CD4-positive, alpha-beta T cell treated with Interleukin-15 for 4 hours (primary cell): ENCODE measurements at regions not wholly inside any gene's neighbourhood (a gene's known extent, or its start where the extent isn't known, plus 50 kb on each side); places are given as distances from the start of the nearest gene placed in this dataset.
"Not testable (repeated sequence)": the region's sequence is repeated elsewhere in the genome, so short reads cannot be mapped to it uniquely, and the experiment has no call there.

Experiments
- DNase-seq: peaks from one replicate; pipeline ENCODE4 v3.0.0-alpha.2; 2020; ENCODE audit warnings: low spot score

GRCh38 chr5:14942212-14942611 is 70.6 kb upstream of the ANKH start:
- no peak for DNase-seq

DNA sequence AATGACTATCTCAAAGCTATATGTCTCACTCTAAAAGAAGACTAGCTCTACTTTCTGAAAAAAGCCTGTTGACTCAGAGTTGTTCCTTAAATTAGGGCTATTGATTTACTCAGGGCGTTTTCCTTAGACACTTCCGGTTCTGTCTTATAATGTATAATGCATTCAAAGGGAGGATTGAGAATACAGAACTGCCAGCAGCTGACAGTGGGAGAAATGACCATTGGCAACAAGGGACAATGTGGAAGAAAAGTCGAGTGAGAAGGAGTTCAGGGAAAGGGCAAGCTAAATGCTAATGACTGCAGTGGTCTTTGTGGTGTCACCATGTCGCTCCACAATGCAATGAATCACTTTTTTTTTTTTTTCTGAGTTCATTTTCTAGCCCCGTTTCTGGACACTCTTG is 65.7 kb upstream of the ANKH start:
- DNase-seq, result no peak

- no peak for DNase-seq
Observed at GRCh38 chr5:14936588-14936987, 65.0 kb upstream of the ANKH start.

GRCh38 chr5:14935341-14935740 is 63.8 kb upstream of the ANKH start:
- DNase-seq, result no peak

DNA sequence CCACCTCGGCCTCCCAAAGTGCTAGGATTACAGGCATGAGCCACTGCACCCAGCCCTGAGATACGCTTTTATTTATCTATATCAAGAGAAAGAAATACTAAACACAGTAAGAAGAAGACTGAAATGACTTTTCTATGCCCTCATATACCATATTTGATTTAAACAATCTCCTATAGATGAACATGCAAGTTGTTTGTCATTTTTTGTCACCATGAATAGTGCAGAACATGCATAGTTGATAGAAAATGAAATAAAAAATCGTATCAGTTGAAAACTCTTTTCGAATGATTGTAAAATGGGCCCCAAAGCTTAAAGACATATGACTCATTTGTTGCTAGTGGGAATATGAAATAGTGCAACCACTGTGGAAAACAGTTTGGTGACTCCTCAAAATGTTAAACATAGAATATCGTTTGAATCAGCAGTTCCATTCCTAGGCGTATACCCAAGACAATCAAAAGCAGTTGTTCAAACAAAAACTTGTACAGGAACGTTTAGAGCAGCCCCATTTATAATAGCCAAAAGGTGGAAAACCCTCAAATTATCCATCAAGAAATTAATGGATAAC is 61.4 kb upstream of the ANKH start:
- DNase-seq, result no peak

DNA sequence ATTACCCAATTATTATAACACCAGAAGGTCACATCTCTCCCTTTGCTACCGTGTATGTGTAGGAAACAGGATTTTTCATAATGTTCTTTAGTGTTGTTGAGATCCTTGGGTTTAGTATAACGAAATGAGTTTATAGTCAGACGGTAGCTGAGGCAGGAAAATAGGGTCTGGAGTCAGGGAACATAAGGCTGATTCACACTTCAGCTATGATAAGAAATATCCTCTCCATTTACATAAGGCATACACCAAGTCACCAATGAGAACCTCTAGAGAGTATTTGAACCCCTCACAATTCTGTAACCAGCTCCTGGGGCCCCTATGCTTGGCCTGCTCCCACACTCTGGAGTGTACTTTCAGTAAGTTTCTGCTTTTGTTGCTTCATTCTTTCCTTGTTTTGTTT is 58.9 kb upstream of the ANKH start:
- no peak for DNase-seq

DNA sequence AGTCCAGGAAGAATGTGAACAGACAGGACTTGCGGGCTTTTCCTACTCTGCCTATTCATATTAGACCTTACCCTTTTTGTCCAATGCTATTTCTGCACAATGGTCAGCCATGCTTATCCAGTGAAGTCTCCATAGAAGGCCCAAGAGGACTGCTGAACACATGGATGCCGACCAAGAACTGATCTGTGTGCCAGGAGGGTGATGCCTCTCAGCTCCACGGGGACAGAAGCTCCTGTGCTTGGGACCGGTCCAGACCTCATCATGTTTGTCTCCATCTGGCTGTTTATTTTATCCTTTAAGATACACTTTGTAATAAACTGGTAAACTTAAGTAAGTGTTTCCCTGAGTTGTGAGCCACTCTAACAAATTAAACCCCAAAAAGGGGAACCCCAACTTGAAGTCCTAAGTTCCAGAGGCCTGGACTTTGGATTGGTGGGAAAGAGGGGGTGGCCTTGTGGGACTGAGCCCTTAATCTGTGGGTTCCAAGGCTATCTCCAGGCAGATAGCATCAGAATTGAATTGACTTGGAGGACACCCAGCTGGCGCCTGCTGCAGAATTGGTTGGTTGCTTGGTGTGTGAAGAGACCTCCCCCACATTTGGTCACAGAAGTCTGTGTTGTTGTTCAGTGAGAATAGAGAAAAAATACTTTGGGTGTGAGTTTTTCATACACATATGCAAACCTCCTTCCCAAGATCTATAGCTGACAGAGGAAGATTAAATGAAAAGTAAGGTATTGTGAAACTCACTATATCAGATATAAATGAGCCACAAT is 57.9 kb upstream of the ANKH start:
- no peak for DNase-seq

GRCh38 chr5:14928661-14929060 is 57.1 kb upstream of the ANKH start:
- no peak for DNase-seq

- DNase-seq, result no peak
Observed at GRCh38 chr5:14925326-14925725, 53.7 kb upstream of the ANKH start.

DNA sequence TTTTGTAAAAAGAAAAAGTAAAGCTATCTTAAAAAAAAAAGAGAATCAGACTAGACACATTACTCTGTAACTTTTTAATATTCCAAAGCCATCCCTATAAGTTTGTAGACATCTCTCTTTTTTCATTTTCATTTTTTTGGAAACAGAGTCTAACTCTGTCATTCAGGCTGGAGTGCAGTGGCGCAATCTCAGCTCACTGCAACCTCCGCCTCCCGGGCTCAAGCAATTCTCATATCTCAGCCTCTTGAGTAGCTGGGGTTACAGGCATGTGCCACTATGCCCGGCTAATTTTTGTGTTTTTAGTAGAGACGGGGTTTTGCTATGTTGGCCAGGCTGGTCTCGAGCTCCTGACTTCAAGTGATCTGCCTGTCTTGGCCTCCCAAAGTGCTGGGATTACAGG is 51.4 kb upstream of the ANKH start:
- DNase-seq, result not testable (repeated sequence)

GRCh38 chr5:14922456-14922855 is 50.9 kb upstream of the ANKH start:
- no peak for DNase-seq
